HEK293 (cell line): ENCODE measurements at regions not wholly inside any gene's neighbourhood (a gene's known extent, or its start where the extent isn't known, plus 50 kb on each side); places are given as distances from the start of the nearest gene placed in this dataset.

Source experiments
- CTCF ChIA-PET: fragments of 350-600 bp; formaldehyde crosslinking; extraction: SDS; loops from one replicate; lab custom pipeline; 2021; ENCODE audit warnings: antibody characterized with exemption; lab: Yijun Ruan, JAX
- POLR2A ChIA-PET: fragments of 300-600 bp; formaldehyde crosslinking; extraction: SDS; loops from one replicate; lab custom pipeline; 2020; ENCODE audit warnings: antibody characterized with exemption, inconsistent platforms; lab: Yijun Ruan, JAX
- H3K27ac ChIP-seq: fragments of 200-500 bp; sonication (Bioruptor generic); 2 replicates; pipeline ENCODE4 v1.5.1; 2014; ENCODE audit warnings: low read depth, low read length, control low read depth, inconsistent platforms; ENCODE audit errors: extremely low read depth
- H3K36me3 ChIP-seq, 2 experiments: fragments of 200-500 bp in 1 of 2; sonication (Bioruptor generic) in 1 of 2; 1 replicate in 1 of 2; 2 replicates in 1 of 2; pipeline ENCODE4 v1.5.1; 2014 to 2017; ENCODE audit warnings: inconsistent platforms in 2 of 2, low read length in 2 of 2; ENCODE audit not compliant: control insufficient read depth in 2 of 2, insufficient read depth in 1 of 2
- H3K4me1 ChIP-seq: fragments of 200-500 bp; sonication (Bioruptor generic); 2 replicates; pipeline ENCODE4 v1.5.1; 2014; ENCODE audit warnings: mild to moderate bottlenecking, low read length, inconsistent platforms; ENCODE audit not compliant: control insufficient read depth, insufficient read depth
- H3K4me3 ChIP-seq: 2 replicates; pipeline ENCODE4 v1.5.1; 2011; ENCODE audit warnings: low read depth, mild to moderate bottlenecking, control low read depth, low read length, moderate library complexity
- H3K9me3 ChIP-seq: fragments of 200-500 bp; sonication (Bioruptor generic); 2 replicates; pipeline ENCODE4 v1.5.1; 2014; ENCODE audit warnings: low read depth, low read length, inconsistent platforms; ENCODE audit not compliant: control insufficient read depth, insufficient read depth
- KLF1 ChIP-seq: fragments of 450-650 bp; formaldehyde crosslinking; IDR thresholded peaks from 2 replicates; pipeline ENCODE4 v1.5.1; 2016; ENCODE audit warnings: missing biosample characterization, missing genetic modification characterization
- KLF10 ChIP-seq: fragments of 450-650 bp; IDR thresholded peaks from 2 replicates; pipeline ENCODE4 v1.5.1; 2018; ENCODE audit warnings: missing biosample characterization, mild to moderate bottlenecking, missing genetic modification characterization
- KLF17 ChIP-seq: fragments of 450-650 bp; formaldehyde crosslinking; IDR thresholded peaks from 2 replicates; pipeline ENCODE4 v1.5.1; 2016; ENCODE audit warnings: missing biosample characterization, missing genetic modification characterization
- KLF7 ChIP-seq: fragments of 450-650 bp; formaldehyde crosslinking; IDR thresholded peaks from 2 replicates; pipeline ENCODE4 v1.5.1; 2016; ENCODE audit warnings: missing biosample characterization, missing genetic modification characterization, borderline replicate concordance
- OSR2 ChIP-seq: fragments of 450-650 bp; formaldehyde crosslinking; IDR thresholded peaks from 2 replicates; pipeline ENCODE4 v1.5.1; 2016; ENCODE audit warnings: missing biosample characterization, missing genetic modification characterization
- RBAK ChIP-seq: fragments of 450-650 bp; formaldehyde crosslinking; IDR thresholded peaks from 2 replicates; pipeline ENCODE4 v1.5.1; 2016; ENCODE audit warnings: missing biosample characterization, missing genetic modification characterization
- REPIN1 ChIP-seq: fragments of 450-650 bp; formaldehyde crosslinking; IDR thresholded peaks from 2 replicates; pipeline ENCODE4 v1.5.1; 2017; ENCODE audit warnings: missing biosample characterization, missing genetic modification characterization, low read depth
- SALL2 ChIP-seq: fragments of 450-650 bp; formaldehyde crosslinking; IDR thresholded peaks from 2 replicates; pipeline ENCODE4 v1.5.0; 2017; ENCODE audit warnings: missing biosample characterization, mild to moderate bottlenecking, missing genetic modification characterization, borderline replicate concordance
- SP7 ChIP-seq: fragments of 450-650 bp; formaldehyde crosslinking; IDR thresholded peaks from 2 replicates; pipeline ENCODE4 v1.5.1; 2016; ENCODE audit warnings: missing biosample characterization, missing genetic modification characterization
- ZBTB20 ChIP-seq: fragments of 450-650 bp; formaldehyde crosslinking; IDR thresholded peaks from 2 replicates; pipeline ENCODE4 v1.5.1; 2016; ENCODE audit warnings: missing biosample characterization, missing genetic modification characterization
- ZFP3 ChIP-seq: fragments of 450-650 bp; formaldehyde crosslinking; IDR thresholded peaks from 2 replicates; pipeline ENCODE4 v1.5.1; 2016; ENCODE audit warnings: low read depth, missing biosample characterization, missing genetic modification characterization
- ZFP41 ChIP-seq: fragments of 450-650 bp; formaldehyde crosslinking; IDR thresholded peaks from 2 replicates; pipeline ENCODE4 v1.5.1; 2016; ENCODE audit warnings: missing biosample characterization, missing genetic modification characterization, borderline replicate concordance
- ZNF114 ChIP-seq: fragments of 450-650 bp; formaldehyde crosslinking; IDR thresholded peaks from 2 replicates; pipeline ENCODE4 v1.5.0; 2017; ENCODE audit warnings: missing biosample characterization, missing genetic modification characterization
- ZNF132 ChIP-seq: fragments of 450-650 bp; formaldehyde crosslinking; IDR thresholded peaks from 2 replicates; pipeline ENCODE4 v1.5.1; 2017; ENCODE audit warnings: missing biosample characterization, missing genetic modification characterization, borderline replicate concordance
- ZNF16 ChIP-seq: fragments of 450-650 bp; formaldehyde crosslinking; IDR thresholded peaks from 2 replicates; pipeline ENCODE4 v1.5.1; 2016; ENCODE audit warnings: low read depth, missing biosample characterization, missing genetic modification characterization
- ZNF169 ChIP-seq: fragments of 450-650 bp; formaldehyde crosslinking; IDR thresholded peaks from 2 replicates; pipeline ENCODE4 v1.5.1; 2016; ENCODE audit warnings: missing biosample characterization, missing genetic modification characterization
- ZNF184 ChIP-seq: fragments of 450-650 bp; IDR thresholded peaks from 2 replicates; pipeline ENCODE4 v1.5.1; 2018; ENCODE audit warnings: missing biosample characterization, mild to moderate bottlenecking, missing genetic modification characterization
- ZNF2 ChIP-seq: fragments of 450-650 bp; formaldehyde crosslinking; IDR thresholded peaks from 2 replicates; pipeline ENCODE4 v1.5.1; 2016; ENCODE audit warnings: missing biosample characterization, missing genetic modification characterization
- ZNF311 ChIP-seq: fragments of 450-650 bp; formaldehyde crosslinking; IDR thresholded peaks from 2 replicates; pipeline ENCODE4 v1.5.1; 2017; ENCODE audit warnings: missing biosample characterization, missing genetic modification characterization, borderline replicate concordance
- ZNF341 ChIP-seq: fragments of 450-650 bp; formaldehyde crosslinking; IDR thresholded peaks from 2 replicates; pipeline ENCODE4; 2016; ENCODE audit warnings: low read depth, missing biosample characterization, missing genetic modification characterization
- ZNF416 ChIP-seq: fragments of 450-650 bp; formaldehyde crosslinking; IDR thresholded peaks from 2 replicates; pipeline ENCODE4 v1.5.1; 2016; ENCODE audit warnings: missing biosample characterization, missing genetic modification characterization
- ZNF488 ChIP-seq: fragments of 450-650 bp; formaldehyde crosslinking; IDR thresholded peaks from 2 replicates; pipeline ENCODE4 v1.5.1; 2016; ENCODE audit warnings: missing biosample characterization, missing genetic modification characterization
- ZNF510 ChIP-seq: fragments of 450-650 bp; formaldehyde crosslinking; IDR thresholded peaks from 2 replicates; pipeline ENCODE4 v1.5.1; 2018; ENCODE audit warnings: mild to moderate bottlenecking, missing genetic modification characterization, missing biosample characterization; ENCODE audit not compliant: insufficient replicate concordance
- ZNF521 ChIP-seq: fragments of 450-650 bp; formaldehyde crosslinking; IDR thresholded peaks from 2 replicates; pipeline ENCODE4 v1.5.1; 2017; ENCODE audit warnings: missing biosample characterization, mild to moderate bottlenecking, missing genetic modification characterization
- ZNF623 ChIP-seq: fragments of 450-650 bp; formaldehyde crosslinking; IDR thresholded peaks from 2 replicates; pipeline ENCODE4 v1.5.1; 2016; ENCODE audit warnings: missing biosample characterization, missing genetic modification characterization
- ZNF658 ChIP-seq: fragments of 450-650 bp; formaldehyde crosslinking; IDR thresholded peaks from 2 replicates; pipeline ENCODE4; 2016; ENCODE audit warnings: missing biosample characterization, missing genetic modification characterization
- ZNF670 ChIP-seq: fragments of 450-650 bp; formaldehyde crosslinking; IDR thresholded peaks from 2 replicates; pipeline ENCODE4 v1.5.1; 2016; ENCODE audit warnings: missing biosample characterization, missing genetic modification characterization, low read depth
- ZNF677 ChIP-seq: fragments of 450-650 bp; IDR thresholded peaks from 2 replicates; pipeline ENCODE4 v1.5.0; 2018; ENCODE audit warnings: missing biosample characterization, mild to moderate bottlenecking, missing genetic modification characterization, moderate library complexity
- ZNF704 ChIP-seq: fragments of 450-650 bp; formaldehyde crosslinking; IDR thresholded peaks from 2 replicates; pipeline ENCODE4 v1.5.1; 2016; ENCODE audit warnings: missing biosample characterization, missing genetic modification characterization
- ZNF776 ChIP-seq: fragments of 450-650 bp; formaldehyde crosslinking; IDR thresholded peaks from 2 replicates; pipeline ENCODE4 v1.5.0; 2017; ENCODE audit warnings: missing biosample characterization, missing genetic modification characterization, borderline replicate concordance
- ZNF791 ChIP-seq: fragments of 450-650 bp; formaldehyde crosslinking; IDR thresholded peaks from 2 replicates; pipeline ENCODE4 v1.5.1; 2016; ENCODE audit warnings: missing biosample characterization, missing genetic modification characterization
- ZSCAN18 ChIP-seq: fragments of 450-650 bp; formaldehyde crosslinking; IDR thresholded peaks from 2 replicates; pipeline ENCODE4 v1.5.1; 2016; ENCODE audit warnings: missing biosample characterization, missing genetic modification characterization

- CTCF ChIA-PET = no interaction called here
Observed at GRCh38 chr12:19988459-19988873, 379.9 kb upstream of the PDE3A start.

GRCh38 chr12:19988948-19989347 lies 379.4 kb upstream of the PDE3A start:
- H3K4me1 ChIP-seq = no peaks in the 10 kb centered on the region
- CTCF ChIA-PET = no interaction called here
- POLR2A ChIA-PET = no interaction called here
- no peaks in the 10 kb centered on the region for H3K36me3 ChIP-seq
- no peaks in the 10 kb centered on the region for H3K9me3 ChIP-seq
- no peak overlapping the region for H3K4me3 ChIP-seq
- TF ChIP-seq KLF10 (no peak), ZNF488 (no peak), ZNF776 (tag by site-specific recombination) (no peak), ZNF416 (tag by site-specific recombination) (no peak), ZBTB20 (no peak), ZNF791 (tag by site-specific recombination) (no peak)
- TF ChIP-seq, all 188 proteins: peak for 0
- no peak overlapping the region for H3K27ac ChIP-seq

More at GRCh38 chr12:19988459-19988873, 379.9 kb upstream of the PDE3A start:
- TF ChIP-seq ZNF169 (no peak), ZNF184 (tag by site-specific recombination) (no peak), ZFP41 (no peak), ZNF311 (tag by site-specific recombination) (no peak), OSR2 (tag by site-specific recombination) (no peak), ZNF670 (tag by site-specific recombination) (no peak), ZNF677 (no peak), ZNF704 (no peak), ZNF510 (tag by site-specific recombination) (no peak), REPIN1 (tag by site-specific recombination) (no peak), ZNF114 (tag by site-specific recombination) (no peak), SP7 (no peak), ZSCAN18 (no peak)
- H3K4me1 ChIP-seq = no peaks in the 10 kb centered on the region
- no peaks in the 10 kb centered on the region for H3K36me3 ChIP-seq
- POLR2A ChIA-PET = no interaction called here
- H3K4me3 ChIP-seq = no peak overlapping the region
- H3K27ac ChIP-seq = no peak overlapping the region
- H3K9me3 ChIP-seq = no peaks in the 10 kb centered on the region

GRCh38 chr12:19991146-19991545 lies 377.2 kb upstream of the PDE3A start:
- no peak overlapping the region for H3K4me3 ChIP-seq
- H3K9me3 ChIP-seq = no peaks in the 10 kb centered on the region
- H3K36me3 ChIP-seq = no peaks in the 10 kb centered on the region
- TF ChIP-seq ZNF2 (no peak), ZNF16 (no peak), OSR2 (tag by site-specific recombination) (no peak), KLF1 (tag by site-specific recombination) (no peak), ZNF658 (tag by site-specific recombination) (no peak), SALL2 (tag by site-specific recombination) (no peak), ZNF341 (tag by site-specific recombination) (no peak), ZNF776 (tag by site-specific recombination) (no peak), RBAK (tag by site-specific recombination) (no peak), KLF7 (no peak), ZNF623 (tag by site-specific recombination) (no peak), KLF17 (tag by site-specific recombination) (no peak), ZFP3 (tag by site-specific recombination) (no peak), ZNF521 (tag by site-specific recombination) (no peak), ZNF132 (tag by site-specific recombination) (no peak)
- H3K27ac ChIP-seq = no peak overlapping the region
- H3K4me1 ChIP-seq = no peaks in the 10 kb centered on the region
- ChIA-PET CTCF (no interaction called here), POLR2A (no interaction called here)
